ENCODE measurements at regions not wholly inside any gene's neighbourhood (a gene's known extent, or its start where the extent isn't known, plus 50 kb on each side); places are given as distances from the start of the nearest gene placed in this dataset.

GRCh38 chr10:78963074-78964034 is 105.4 kb upstream of the ZMIZ1 start (continued):
- no peak for TF ChIP-seq REST (IDR thresholded peaks at IDR 0.05; ENCODE audit: low read depth)
- TF ChIP-seq ELF1 (IDR thresholded peaks at IDR 0.05; ENCODE audit: borderline replicate concordance, low read depth), result no peak

- peaks cover 25 to 72% of the 10 kb centered on the region in 2 experiments for H3K4me1 ChIP-seq (ENCODE audit: control insufficient read depth in 1 of 2, insufficient read depth in 2 of 2, low read length in 2 of 2)
- BruUV-seq (replicated peaks), result no TSS peak
- H3K27ac ChIP-seq (ENCODE audit: low read depth, low read length), result peak overlapping the region; percentile 45
- H4K20me1 ChIP-seq (ENCODE audit: insufficient read depth), result no peaks in the 10 kb centered on the region
- intact Hi-C loops (cut with micrococcal nuclease), result no loop called here
- peak overlapping the region; percentile 58 for H3K9ac ChIP-seq (ENCODE audit: low read length)
- H3K79me2 ChIP-seq (ENCODE audit: insufficient read depth, low read length), result no peaks in the 10 kb centered on the region
- peak overlapping the region; percentile 74 for H3K4me2 ChIP-seq (ENCODE audit: low read length)
- H2AFZ ChIP-seq (ENCODE audit: low read depth, low read length, poor library complexity, severe bottlenecking), result no peak overlapping the region
- CTCF ChIA-PET, result interaction anchor here (2.3 kb wide), 1 partner anchor 10 kb away, joined by 9 read pairs; no protein-coding TSS in a partner anchor
- RAD21 ChIA-PET (ENCODE audit: low non-redundant PET in 1 of 2, low total read pairs in 2 of 2, uncharacterized antibody in 2 of 2, unreplicated experiment in 2 of 2), result no interaction called here
- POLR2A ChIA-PET, result interaction anchor here (1.5 to 3.3 kb wide), 2 partner anchors 9 to 11 kb away, joined by 7 to 20 read pairs; no protein-coding TSS in a partner anchor
- no peak for DNase-seq (ENCODE audit: low read depth, low spot score)
- peak overlapping the region in 1 of 2 experiments; percentile 35; a peak in 1 of 4 replicates for H3K4me3 ChIP-seq (replicated peaks in 1 of 2; ENCODE audit: low read depth in 1 of 2, low read length in 2 of 2)
- no peaks in the 10 kb centered on the region for H3K9me3 ChIP-seq (ENCODE audit: control insufficient read depth in 1 of 2, insufficient read depth in 1 of 2, low read depth in 1 of 2, low read length in 2 of 2)
- no peaks in the 10 kb centered on the region for H3K27me3 ChIP-seq (ENCODE audit: insufficient read depth, low read length)
- peak; percentile 45 for ATAC-seq
- no peaks in the 10 kb centered on the region for H3K36me3 ChIP-seq (ENCODE audit: control insufficient read depth in 1 of 2, insufficient read depth in 2 of 2, low read length in 2 of 2)
- no peaks in the 10 kb centered on the region for H3K9me2 ChIP-seq (ENCODE audit: insufficient read depth)
- TF ChIP-seq ZNF274 (IDR thresholded peaks at IDR 0.05; ENCODE audit: low read depth, low read length) (no peak), CTCF (IDR thresholded peaks at IDR 0.05 in 2 of 3, conservative IDR thresholded peaks at IDR 0.05 in 1 of 3; ENCODE audit: borderline replicate concordance in 1 of 3, insufficient read depth in 1 of 3, low read depth in 2 of 3, low read length in 2 of 3) (peak in 2 of 3 experiments; percentile 24 to 26; a peak in 1 of 6 replicates)
Observed at GRCh38 chr10:78964274-78964951, 104.4 kb upstream of the ZMIZ1 start.

All from HCT116 (cell line).